Stimulated activated memory B cell treated with anti-CD40 and anti-IgM and Interleukin-4, amounts not matched to agents 10 μg/mL and 1 μg/mL and 100 μg/mL, for 72 hours (primary cell): ENCODE measurements at regions not wholly inside any gene's neighbourhood (a gene's known extent, or its start where the extent isn't known, plus 50 kb on each side); places are given as distances from the start of the nearest gene placed in this dataset.

Experiments
- ATAC-seq: fragments of 150-1000 bp; cut with Tn5 transposase; 2 replicates; pipeline ENCODE4 v1.10.0; 2021
- H3K27ac Mint-ChIP-seq: one replicate; pipeline ENCODE4 v1.8.0; 2022; ENCODE audit warnings: mild to moderate bottlenecking, mixed read lengths
- H3K27me3 Mint-ChIP-seq: one replicate; pipeline ENCODE4 v1.8.0; 2022; ENCODE audit warnings: mixed read lengths
- H3K36me3 Mint-ChIP-seq: one replicate; pipeline ENCODE4 v1.8.0; 2022; ENCODE audit warnings: mixed read lengths
- H3K4me1 Mint-ChIP-seq: one replicate; pipeline ENCODE4 v1.8.0; 2022; ENCODE audit warnings: mixed read lengths
- H3K4me3 Mint-ChIP-seq: one replicate; pipeline ENCODE4 v1.8.0; 2022; ENCODE audit warnings: mild to moderate bottlenecking, moderate library complexity, mixed read lengths
- H3K9me3 Mint-ChIP-seq: one replicate; pipeline ENCODE4 v1.8.0; 2022; ENCODE audit warnings: mixed read lengths

DNA sequence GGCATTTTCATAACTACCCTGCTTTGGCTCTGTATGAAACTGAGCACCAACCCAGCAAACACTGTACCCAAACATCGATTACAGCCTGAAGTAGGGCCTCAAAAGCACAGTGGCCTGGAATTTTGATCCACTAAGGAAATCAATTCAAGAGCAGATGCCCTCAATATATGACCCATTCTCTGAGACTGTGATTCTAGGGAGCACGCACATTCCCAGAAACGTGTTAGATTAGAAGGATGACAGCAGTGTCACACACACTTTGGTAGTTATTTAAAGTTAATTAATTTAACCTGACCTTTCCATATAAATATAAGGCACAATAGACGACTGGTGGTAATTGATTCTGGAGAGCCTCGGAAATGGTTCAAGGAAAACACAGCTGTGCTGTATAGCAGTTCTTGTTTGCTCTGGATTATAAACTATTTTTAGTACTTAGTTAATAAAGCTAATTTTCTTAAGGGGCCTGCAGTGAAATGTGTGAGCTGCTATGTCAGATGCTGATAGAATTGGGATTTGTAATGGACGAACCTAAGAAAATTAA, 126.3 kb upstream of the ZNF385D start:
- Mint-ChIP-seq H3K27me3 (no peaks in the 10 kb centered on the region), H3K27ac (no peak overlapping the region), H3K36me3 (no peaks in the 10 kb centered on the region), H3K4me3 (no peak overlapping the region), H3K9me3 (peaks cover 11% of the 10 kb centered on the region), H3K4me1 (no peaks in the 10 kb centered on the region)
- no peak for ATAC-seq

DNA sequence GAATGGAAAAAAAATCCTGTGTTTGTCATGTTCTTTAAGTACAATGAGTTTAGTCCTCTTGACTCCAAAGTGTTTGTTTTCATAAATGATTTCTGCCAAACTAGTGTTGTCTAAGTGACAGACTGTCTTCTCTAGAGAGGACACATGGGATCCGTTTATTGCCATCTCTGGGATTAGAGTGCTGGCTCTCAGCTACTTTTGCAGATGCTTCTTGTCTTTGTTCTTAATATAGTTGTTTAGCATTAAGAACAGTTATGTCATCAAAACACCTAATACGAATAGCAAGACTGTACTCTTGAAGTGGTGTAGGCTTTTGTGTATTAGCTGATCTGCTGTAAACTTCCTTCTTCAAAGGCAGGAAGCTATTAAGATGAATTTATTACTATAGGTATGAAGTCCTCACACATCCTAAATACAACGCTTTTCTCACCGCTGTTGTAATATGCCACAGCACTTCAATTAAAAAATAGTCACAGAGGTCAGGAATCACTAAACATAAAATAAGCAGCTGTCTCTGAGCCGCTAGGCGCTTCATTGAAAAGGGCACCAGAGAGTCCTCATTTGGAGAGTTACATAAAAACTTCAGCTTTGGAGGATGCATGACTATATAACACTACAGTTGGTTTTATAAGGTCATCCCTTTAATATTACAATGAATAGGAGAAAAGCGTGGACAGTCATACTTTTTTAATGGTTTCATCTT, 128.3 kb upstream of the ZNF385D start:
- Mint-ChIP-seq H3K4me1 (no peaks in the 10 kb centered on the region), H3K9me3 (peaks cover 7% of the 10 kb centered on the region), H3K27ac (no peak overlapping the region), H3K36me3 (no peaks in the 10 kb centered on the region), H3K4me3 (no peak overlapping the region), H3K27me3 (no peaks in the 10 kb centered on the region)
- no peak for ATAC-seq

DNA sequence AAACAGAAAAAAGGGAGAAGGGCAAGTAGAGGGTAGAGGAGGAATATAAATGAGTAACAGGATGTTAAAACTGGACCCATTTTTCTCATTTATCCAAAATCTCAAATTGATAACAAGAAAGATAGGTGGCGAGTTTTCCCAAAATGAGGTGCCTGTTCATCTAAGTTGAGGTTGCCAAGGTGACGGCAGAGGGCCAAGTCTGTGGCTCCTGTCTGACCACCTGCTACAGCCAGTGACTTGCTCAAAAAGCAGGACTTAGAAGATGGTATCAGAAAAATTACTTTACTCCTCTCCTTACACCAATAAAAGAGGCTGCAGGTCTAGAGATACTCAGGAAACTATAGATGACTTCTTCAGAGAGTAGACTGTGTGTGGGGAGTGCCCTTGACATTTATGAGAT, 137.6 kb upstream of the ZNF385D start:
- ATAC-seq: no peak
- no peak overlapping the region for H3K27ac Mint-ChIP-seq
- no peaks in the 10 kb centered on the region for H3K36me3 Mint-ChIP-seq
- H3K27me3 Mint-ChIP-seq: no peaks in the 10 kb centered on the region
- no peak overlapping the region for H3K4me3 Mint-ChIP-seq
- no peaks in the 10 kb centered on the region for H3K9me3 Mint-ChIP-seq
- H3K4me1 Mint-ChIP-seq: no peaks in the 10 kb centered on the region

DNA sequence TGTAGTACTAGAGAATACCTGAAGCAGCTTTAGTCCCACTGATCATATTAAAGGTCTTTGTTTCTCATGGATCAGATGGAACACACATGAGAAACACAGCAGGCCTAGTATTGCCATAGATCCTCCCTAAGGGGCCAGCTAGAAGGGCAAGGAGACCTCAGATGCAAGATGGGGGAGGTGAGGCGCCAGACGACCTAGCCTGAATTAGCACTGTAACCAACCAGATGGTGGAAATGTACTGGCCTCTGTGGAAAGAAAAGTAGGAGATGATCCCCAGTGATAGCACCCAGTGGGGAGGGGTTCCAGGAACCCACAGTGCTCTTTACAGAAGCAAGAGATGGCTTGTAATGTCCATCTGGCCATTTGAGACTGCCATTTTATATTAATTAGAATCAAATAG, 138.2 kb upstream of the ZNF385D start:
- H3K4me1 Mint-ChIP-seq: no peaks in the 10 kb centered on the region
- no peak overlapping the region for H3K4me3 Mint-ChIP-seq
- no peaks in the 10 kb centered on the region for H3K36me3 Mint-ChIP-seq
- no peak overlapping the region for H3K27ac Mint-ChIP-seq
- H3K27me3 Mint-ChIP-seq: no peaks in the 10 kb centered on the region
- ATAC-seq: no peak
- H3K9me3 Mint-ChIP-seq: no peaks in the 10 kb centered on the region

DNA sequence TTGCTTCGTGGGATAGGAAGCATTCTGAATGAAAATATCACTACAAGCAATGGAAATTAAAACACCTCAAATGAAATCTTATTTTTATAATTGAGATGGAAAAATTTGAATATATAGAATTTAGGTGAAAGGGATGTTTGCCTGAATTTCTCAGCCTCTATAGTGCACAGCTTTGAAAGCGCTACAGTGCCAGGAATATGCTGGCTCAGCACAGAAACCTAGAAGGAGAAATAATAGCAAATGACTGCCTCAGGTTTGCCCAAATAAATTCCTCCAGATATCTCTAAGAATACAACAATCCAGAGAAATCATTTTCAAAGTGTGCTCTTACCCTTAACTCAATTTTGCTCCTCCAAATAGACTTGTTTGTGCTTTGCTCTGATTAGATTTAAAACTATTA, 141.1 kb upstream of the ZNF385D start:
- Mint-ChIP-seq H3K36me3 (no peaks in the 10 kb centered on the region), H3K9me3 (no peaks in the 10 kb centered on the region)

DNA sequence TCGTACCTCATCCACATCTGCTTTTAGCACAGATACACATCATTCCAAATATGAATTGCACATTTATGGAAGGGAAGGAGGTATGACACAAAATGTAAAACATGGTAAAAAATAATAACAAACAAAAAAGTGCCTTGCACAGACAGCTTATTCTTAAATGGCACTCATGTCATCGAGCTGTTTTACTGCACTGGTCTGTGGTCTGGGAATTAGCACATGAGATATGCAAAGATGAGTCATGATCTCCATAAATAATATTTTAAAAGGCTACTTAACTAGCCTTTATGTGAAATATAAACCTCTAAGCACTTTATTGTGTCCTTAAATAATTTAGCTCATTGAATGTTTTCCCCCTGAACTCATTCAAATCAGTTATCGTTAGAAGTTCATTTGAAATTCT, 142.2 kb upstream of the ZNF385D start:
- no peak overlapping the region for H3K4me3 Mint-ChIP-seq
- H3K9me3 Mint-ChIP-seq: no peaks in the 10 kb centered on the region
- H3K27ac Mint-ChIP-seq: no peak overlapping the region
- no peaks in the 10 kb centered on the region for H3K4me1 Mint-ChIP-seq
- no peaks in the 10 kb centered on the region for H3K36me3 Mint-ChIP-seq
- H3K27me3 Mint-ChIP-seq: no peaks in the 10 kb centered on the region
- no peak for ATAC-seq

More for the DNA sequence above, 141.1 kb upstream of the ZNF385D start:
- Mint-ChIP-seq H3K4me1 (no peaks in the 10 kb centered on the region), H3K4me3 (no peak overlapping the region), H3K27ac (no peak overlapping the region), H3K27me3 (no peaks in the 10 kb centered on the region)
- ATAC-seq: no peak

DNA sequence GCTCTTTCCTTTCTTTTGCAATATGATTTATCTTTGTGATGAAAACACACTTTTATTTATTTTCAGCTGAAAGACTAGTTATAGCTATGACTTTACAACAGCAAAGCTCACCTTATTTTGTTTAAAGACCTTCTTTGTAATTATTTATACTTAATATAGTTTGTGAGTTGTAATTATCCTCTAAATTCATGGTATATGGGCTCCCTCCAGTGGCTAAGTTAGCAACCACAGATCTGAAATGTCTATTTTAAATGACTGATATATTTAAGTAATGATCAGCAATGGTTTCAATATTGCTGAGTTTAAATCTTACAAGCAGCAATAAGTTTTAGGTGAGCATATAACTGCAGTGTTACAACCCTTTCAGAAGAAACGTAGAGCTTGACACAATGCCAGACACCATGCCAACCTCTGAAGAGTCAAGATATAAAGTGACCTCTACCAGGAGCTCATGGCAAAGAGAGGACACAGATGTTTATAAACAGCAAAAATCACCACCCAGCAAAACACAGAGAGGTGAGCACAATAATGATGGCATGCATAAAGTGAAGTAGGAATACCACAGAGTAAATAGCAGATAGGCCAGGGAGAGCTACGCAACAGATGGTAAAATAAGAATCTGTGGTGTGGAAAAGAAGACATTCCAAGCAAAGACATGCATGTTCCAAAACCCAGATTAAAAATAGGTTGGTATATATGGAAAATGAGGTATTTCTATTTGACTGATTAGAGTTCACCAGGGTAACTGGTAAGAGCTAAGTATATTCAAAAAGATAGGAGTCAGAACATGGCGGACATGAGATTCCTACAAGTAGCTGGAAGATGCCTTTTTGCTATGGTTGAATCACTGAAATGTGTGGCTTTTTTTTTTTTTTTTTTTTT, 143.7 kb upstream of the ZNF385D start:
- Mint-ChIP-seq H3K27me3 (no peaks in the 10 kb centered on the region), H3K36me3 (no peaks in the 10 kb centered on the region), H3K27ac (no peak overlapping the region), H3K9me3 (no peaks in the 10 kb centered on the region), H3K4me1 (no peaks in the 10 kb centered on the region), H3K4me3 (no peak overlapping the region)
- no peak for ATAC-seq

DNA sequence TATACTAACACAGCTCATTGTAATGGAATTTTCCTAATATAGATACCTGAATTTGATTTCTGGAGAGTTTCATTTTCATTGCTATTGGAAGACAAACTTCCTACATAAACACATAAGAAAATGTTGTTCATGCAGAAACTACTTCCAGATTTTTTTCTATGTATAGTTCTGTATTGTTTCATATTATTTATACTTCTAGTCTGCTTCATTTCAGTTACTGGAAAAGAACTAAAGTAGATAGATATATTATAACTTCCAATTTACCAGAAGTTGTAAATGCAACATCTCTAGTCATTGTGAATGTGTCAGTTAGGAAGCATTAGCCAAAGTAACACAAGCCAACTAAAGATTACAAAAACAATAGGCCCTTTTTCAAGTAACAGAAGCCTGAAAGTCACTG, 147.3 kb upstream of the ZNF385D start:
- Mint-ChIP-seq H3K27ac (no peak overlapping the region), H3K27me3 (no peaks in the 10 kb centered on the region), H3K4me3 (no peak overlapping the region), H3K36me3 (no peaks in the 10 kb centered on the region), H3K9me3 (no peaks in the 10 kb centered on the region), H3K4me1 (no peaks in the 10 kb centered on the region)
- ATAC-seq: no peak

DNA sequence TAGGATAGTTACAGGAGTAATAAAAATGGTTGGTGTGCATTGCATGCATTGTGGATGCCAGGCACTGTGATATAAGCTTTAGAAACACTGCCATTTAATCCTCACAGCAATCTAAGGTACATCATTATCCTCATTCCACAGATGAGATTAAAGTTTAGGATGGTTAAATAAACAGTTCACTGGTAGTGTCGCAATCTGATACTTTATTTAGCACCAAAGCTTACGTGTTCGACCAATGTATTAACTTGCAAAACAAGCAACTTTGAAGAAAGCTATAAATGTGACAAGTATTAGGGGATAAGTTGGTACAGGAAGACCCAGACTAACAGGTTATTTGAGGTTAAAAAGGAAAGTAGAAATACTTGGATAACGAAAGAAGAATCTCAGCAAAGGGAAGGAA, 150.5 kb upstream of the ZNF385D start:
- Mint-ChIP-seq H3K27ac (no peak overlapping the region), H3K36me3 (no peaks in the 10 kb centered on the region), H3K27me3 (no peaks in the 10 kb centered on the region), H3K4me1 (no peaks in the 10 kb centered on the region), H3K9me3 (no peaks in the 10 kb centered on the region), H3K4me3 (no peak overlapping the region)
- no peak for ATAC-seq

DNA sequence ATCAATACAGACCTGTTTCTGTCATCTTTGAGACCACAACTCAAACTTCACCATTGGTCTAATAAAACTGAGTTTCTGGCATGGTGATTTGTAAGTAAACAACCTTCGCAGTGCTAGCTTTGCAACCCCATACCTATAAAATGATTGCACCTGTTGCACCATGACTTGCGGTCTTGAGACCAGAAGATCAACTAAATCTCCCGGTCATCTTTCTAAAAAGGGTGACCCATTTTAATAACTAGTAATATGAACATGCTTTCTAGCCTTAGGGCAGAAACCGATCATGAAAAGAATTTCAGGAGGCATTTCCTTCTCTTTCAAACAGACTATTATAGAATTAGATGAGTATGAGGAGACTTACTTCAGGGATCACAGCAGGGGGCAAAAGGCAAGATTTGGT, 151.9 kb upstream of the ZNF385D start:
- no peak overlapping the region for H3K27ac Mint-ChIP-seq

DNA sequence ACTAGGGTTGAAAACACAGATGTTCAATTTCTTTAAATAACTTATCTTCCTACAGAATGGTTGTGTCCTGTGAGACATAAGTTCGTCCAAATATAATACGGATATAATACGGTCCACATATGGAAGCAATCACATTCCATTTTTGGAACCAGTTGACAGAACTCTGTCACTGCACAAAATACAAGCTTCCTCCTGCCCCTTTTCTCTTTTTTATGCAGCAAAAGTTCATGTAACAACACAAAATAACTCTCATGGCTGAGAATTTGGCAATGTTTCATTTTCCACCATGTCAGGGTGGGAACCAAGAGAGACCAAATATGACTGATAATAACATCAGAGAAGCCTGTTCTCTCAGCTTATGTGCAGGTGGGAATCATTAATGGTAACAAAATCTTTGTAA, 158.1 kb upstream of the ZNF385D start:
- Mint-ChIP-seq H3K9me3 (no peaks in the 10 kb centered on the region), H3K4me1 (no peaks in the 10 kb centered on the region), H3K27ac (no peak overlapping the region), H3K27me3 (no peaks in the 10 kb centered on the region), H3K36me3 (no peaks in the 10 kb centered on the region), H3K4me3 (no peak overlapping the region)
- ATAC-seq: no peak

More for the DNA sequence above, 151.9 kb upstream of the ZNF385D start:
- H3K36me3 Mint-ChIP-seq: no peaks in the 10 kb centered on the region
- no peak for ATAC-seq
- H3K4me1 Mint-ChIP-seq: no peaks in the 10 kb centered on the region
- H3K27me3 Mint-ChIP-seq: no peaks in the 10 kb centered on the region
- no peak overlapping the region for H3K4me3 Mint-ChIP-seq
- no peaks in the 10 kb centered on the region for H3K9me3 Mint-ChIP-seq

DNA sequence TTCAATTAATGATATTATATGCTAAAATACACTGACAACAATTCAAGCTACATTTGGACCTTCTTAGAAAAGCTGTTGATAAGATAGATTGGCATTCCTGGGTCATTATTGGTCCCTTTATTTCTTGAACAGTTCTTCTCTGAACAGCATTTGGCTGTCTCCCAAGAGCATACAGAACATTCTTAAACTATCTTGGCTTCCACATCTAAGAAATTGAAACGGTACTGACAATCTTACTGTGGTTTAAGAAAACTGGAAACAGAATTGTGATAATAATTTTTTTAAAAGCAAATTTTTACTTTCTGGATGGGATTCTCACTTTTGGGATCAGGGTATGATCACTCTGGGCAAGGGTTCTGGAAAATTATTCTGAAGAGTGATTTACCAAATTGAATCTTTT, 161.7 kb upstream of the ZNF385D start:
- Mint-ChIP-seq H3K4me1 (no peaks in the 10 kb centered on the region), H3K9me3 (no peaks in the 10 kb centered on the region), H3K27ac (no peak overlapping the region), H3K4me3 (no peak overlapping the region), H3K27me3 (no peaks in the 10 kb centered on the region), H3K36me3 (no peaks in the 10 kb centered on the region)
- no peak for ATAC-seq

DNA sequence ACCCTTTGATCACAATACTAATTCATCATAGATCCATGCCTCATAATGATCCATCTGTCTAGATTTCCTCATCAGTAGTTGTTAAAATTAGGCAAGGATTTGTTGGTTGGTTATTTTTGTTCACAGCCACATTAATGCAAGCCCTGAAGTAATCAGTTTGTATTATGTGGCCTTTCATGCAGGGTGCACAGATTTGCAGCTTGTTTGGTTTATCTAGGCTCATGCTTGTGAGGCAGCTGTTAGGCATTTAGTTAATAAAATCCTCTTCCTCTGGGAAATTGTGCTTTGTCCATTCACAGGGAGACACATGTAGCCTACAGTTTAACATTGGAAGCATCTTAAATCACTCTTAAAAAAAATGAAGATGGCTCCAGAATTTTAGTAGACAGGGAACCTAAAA, 162.8 kb upstream of the ZNF385D start:
- no peak overlapping the region for H3K27ac Mint-ChIP-seq
- H3K36me3 Mint-ChIP-seq: no peaks in the 10 kb centered on the region
- H3K27me3 Mint-ChIP-seq: no peaks in the 10 kb centered on the region
- ATAC-seq: no peak
- H3K9me3 Mint-ChIP-seq: no peaks in the 10 kb centered on the region
- H3K4me3 Mint-ChIP-seq: no peak overlapping the region
- H3K4me1 Mint-ChIP-seq: no peaks in the 10 kb centered on the region

DNA sequence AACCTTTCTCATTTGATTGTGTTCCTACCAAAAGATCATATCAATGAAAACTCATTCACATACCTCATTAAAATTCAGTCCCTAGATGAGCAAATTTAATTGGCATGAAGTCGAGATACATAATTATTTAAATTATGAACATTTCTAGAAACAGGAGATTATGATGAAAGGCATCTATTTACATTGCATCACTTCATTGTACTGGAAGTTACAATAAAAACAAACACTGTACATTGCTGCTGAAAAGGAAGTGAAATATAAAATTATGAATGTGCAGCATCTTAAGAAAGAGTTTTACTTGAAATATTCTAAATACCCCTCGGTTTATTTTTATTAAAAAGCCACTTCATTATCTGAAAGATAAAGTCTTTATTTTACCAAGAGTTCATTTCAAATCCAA, 163.4 kb upstream of the ZNF385D start:
- Mint-ChIP-seq H3K4me1 (no peaks in the 10 kb centered on the region), H3K4me3 (no peak overlapping the region), H3K27me3 (no peaks in the 10 kb centered on the region), H3K27ac (no peak overlapping the region), H3K36me3 (no peaks in the 10 kb centered on the region), H3K9me3 (no peaks in the 10 kb centered on the region)
- ATAC-seq: no peak

DNA sequence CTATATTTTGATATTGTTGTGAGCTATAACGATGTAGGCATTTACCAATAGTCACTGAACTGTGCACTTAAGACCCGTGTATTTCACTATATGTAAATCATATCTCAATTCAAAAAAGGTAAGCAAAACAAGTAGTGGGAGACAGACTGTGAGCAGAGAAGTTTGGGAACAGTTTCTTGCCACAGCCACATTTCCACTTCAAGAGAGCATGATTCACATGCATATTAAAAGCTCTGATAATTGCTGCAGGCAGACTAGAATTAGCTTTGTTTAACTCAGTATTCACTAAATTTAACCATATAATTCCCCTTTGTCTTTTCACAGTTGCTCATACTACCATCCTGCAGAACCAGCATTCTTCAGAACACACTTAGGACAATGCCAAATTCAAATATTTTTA, 168.4 kb upstream of the ZNF385D start:
- H3K27ac Mint-ChIP-seq: no peak overlapping the region
- no peaks in the 10 kb centered on the region for H3K27me3 Mint-ChIP-seq
- no peak for ATAC-seq
- no peaks in the 10 kb centered on the region for H3K4me1 Mint-ChIP-seq
- peaks cover 6% of the 10 kb centered on the region for H3K9me3 Mint-ChIP-seq
- H3K4me3 Mint-ChIP-seq: no peak overlapping the region
- H3K36me3 Mint-ChIP-seq: no peaks in the 10 kb centered on the region

DNA sequence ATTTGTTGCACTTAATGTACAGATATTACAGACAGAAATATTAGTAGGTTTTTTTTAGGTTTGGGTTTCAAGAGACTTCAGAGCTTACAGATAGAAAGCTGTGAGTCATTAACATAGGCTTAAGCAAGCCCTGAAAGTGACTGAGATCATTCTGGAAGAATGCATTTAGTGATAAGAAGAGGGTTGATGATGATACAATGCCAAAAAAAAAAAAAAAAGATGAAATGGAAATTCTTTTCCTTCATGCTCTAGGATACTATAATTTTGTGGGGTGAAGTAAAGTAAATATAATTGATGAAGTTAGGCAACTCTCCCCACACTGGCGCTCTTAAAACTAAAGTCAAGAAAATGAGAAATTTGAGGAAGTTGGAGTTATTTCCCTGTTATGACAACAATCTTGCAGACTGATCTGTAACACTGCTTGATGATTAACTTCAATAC, 169.4 kb upstream of the ZNF385D start:
- Mint-ChIP-seq H3K4me1 (no peaks in the 10 kb centered on the region), H3K36me3 (no peaks in the 10 kb centered on the region), H3K4me3 (no peak overlapping the region), H3K27ac (no peak overlapping the region), H3K27me3 (no peaks in the 10 kb centered on the region), H3K9me3 (peaks cover 6% of the 10 kb centered on the region)
- no peak for ATAC-seq
